CD14-positive monocyte (primary cell): ENCODE measurements at regions not wholly inside any gene's neighbourhood (a gene's known extent, or its start where the extent isn't known, plus 50 kb on each side); places are given as distances from the start of the nearest gene placed in this dataset.

ENCODE experiments used
- DNase-seq, 3 donors: peaks; one replicate each; pipeline ENCODE4 v3.0.0-alpha.2; 2011 to 2022
- H2AFZ ChIP-seq: 2 replicates; pipeline ENCODE4 v1.6.0; 2012; ENCODE audit warnings: mild to moderate bottlenecking, low read depth, low read length, inconsistent platforms; ENCODE audit not compliant: insufficient read depth, poor library complexity, severe bottlenecking
- H3K27ac ChIP-seq, 2 donors: 1 replicate in 1 of 2; 2 replicates in 1 of 2; pipeline ENCODE4 v1.5.1; 2012 to 2013; ENCODE audit warnings: low read length in 2 of 2, control low read depth in 1 of 2, inconsistent platforms in 1 of 2, low read depth in 1 of 2, mild to moderate bottlenecking in 1 of 2
- H3K27me3 ChIP-seq, 2 donors: one replicate each; pipeline versions ENCODE4 v1.6.0 to v1.6.1; 2011 to 2013; ENCODE audit warnings: low read length in 2 of 2; ENCODE audit not compliant: control insufficient read depth in 2 of 2, insufficient read depth in 2 of 2
- H3K36me3 ChIP-seq, 2 donors: replicated peaks in 1 of 2; 1 replicate in 1 of 2; 2 replicates in 1 of 2; pipeline versions ENCODE4 v1.5.1 to v1.6.1; 2012 to 2013; ENCODE audit warnings: low read length in 2 of 2, control low read depth in 1 of 2, inconsistent platforms in 1 of 2, mild to moderate bottlenecking in 1 of 2; ENCODE audit not compliant: insufficient read depth in 2 of 2, control insufficient read depth in 1 of 2
- H3K4me1 ChIP-seq, 2 donors: 1 replicate in 1 of 2; 2 replicates in 1 of 2; pipeline versions ENCODE4 v1.5.1 to v1.6.1; 2012 to 2013; ENCODE audit warnings: low read length in 2 of 2, control low read depth in 1 of 2, inconsistent platforms in 1 of 2, mild to moderate bottlenecking in 1 of 2, moderate library complexity in 1 of 2; ENCODE audit not compliant: insufficient read depth in 2 of 2, control insufficient read depth in 1 of 2
- H3K4me2 ChIP-seq: replicated peaks from 2 replicates; pipeline ENCODE3; 2012; ENCODE audit warnings: low read length, moderate library complexity, mild to moderate bottlenecking; ENCODE audit not compliant: poor library complexity, severe bottlenecking; ENCODE audit errors: extremely low read depth
- H3K4me3 ChIP-seq, 3 experiments: fragments of 200-600 bp in 1 of 3; sonication (generic) in 1 of 3; replicated peaks in 1 of 3; 1 replicate in 2 of 3; 2 replicates in 1 of 3; pipeline ENCODE4 v1.5.1; 2011 to 2013; ENCODE audit warnings: low read length in 3 of 3, mild to moderate bottlenecking in 3 of 3, control low read depth in 2 of 3, low read depth in 2 of 3, inconsistent platforms in 1 of 3, moderate library complexity in 1 of 3
- H3K79me2 ChIP-seq: 2 replicates; pipeline ENCODE4 v1.6.0; 2012; ENCODE audit warnings: mild to moderate bottlenecking, control low read depth, inconsistent platforms, low read length, moderate library complexity; ENCODE audit not compliant: insufficient read depth
- H3K9ac ChIP-seq: 2 replicates; pipeline ENCODE4 v1.6.0; 2017; ENCODE audit warnings: low read length, mild to moderate bottlenecking; ENCODE audit not compliant: insufficient read depth, poor library complexity, severe bottlenecking
- H3K9me3 ChIP-seq, 2 donors: replicated peaks in 1 of 2; 1 replicate in 1 of 2; 2 replicates in 1 of 2; pipeline versions ENCODE4 v1.5.1 to v1.6.1; 2012 to 2013; ENCODE audit warnings: low read length in 2 of 2, control low read depth in 1 of 2; ENCODE audit not compliant: control insufficient read depth in 1 of 2, insufficient read depth in 1 of 2
- H4K20me1 ChIP-seq: 2 replicates; pipeline ENCODE4 v1.6.0; 2012; ENCODE audit warnings: mild to moderate bottlenecking, low read length, control low read depth, moderate library complexity; ENCODE audit not compliant: insufficient read depth
- H3K27ac Mint-ChIP-seq, 7 donors: one replicate each; pipeline ENCODE4 v1.8.0; 2020; ENCODE audit warnings: mild to moderate bottlenecking in 7 of 7, mixed read lengths in 7 of 7, moderate library complexity in 6 of 7, inconsistent platforms in 2 of 7
- H3K27me3 Mint-ChIP-seq, 3 donors: one replicate each; pipeline ENCODE4 v1.8.0; 2021 to 2022; ENCODE audit warnings: low read depth in 3 of 3, mild to moderate bottlenecking in 3 of 3, mixed read lengths in 3 of 3, moderate library complexity in 3 of 3, inconsistent platforms in 1 of 3
- H3K36me3 Mint-ChIP-seq, 2 donors: one replicate each; pipeline ENCODE4 v1.8.0; 2020; ENCODE audit warnings: mixed read lengths in 2 of 2, inconsistent platforms in 1 of 2, mild to moderate bottlenecking in 1 of 2
- H3K4me1 Mint-ChIP-seq: one replicate; pipeline ENCODE4 v1.8.0; 2020; ENCODE audit warnings: mild to moderate bottlenecking, mixed read lengths
- H3K4me3 Mint-ChIP-seq, 2 donors: one replicate each; pipeline ENCODE4 v1.8.0; 2020; ENCODE audit warnings: mild to moderate bottlenecking in 2 of 2, mixed read lengths in 2 of 2, moderate library complexity in 1 of 2
- H3K9me3 Mint-ChIP-seq, 7 donors: one replicate each; pipeline ENCODE4 v1.8.0; 2020 to 2022; ENCODE audit warnings: mixed read lengths in 7 of 7, mild to moderate bottlenecking in 6 of 7, moderate library complexity in 6 of 7, inconsistent platforms in 2 of 7
- WGBS: methylation state at CpG from one replicate; pipeline ENCODE4 v1.1.5; 2013; ENCODE audit warnings: missing lambda C conversion rate; ENCODE audit not compliant: insufficient coverage; 5-methylcytosine and 5-hydroxymethylcytosine counted together
- intact Hi-C, 2 donors: fragments of 100-400 bp; cut with micrococcal nuclease; formaldehyde crosslinking; loops; one replicate each; pipeline versions ENCODE4 v1.15.0 to v1.15.1; 2023
- TF ChIP-seq, protein P1 (sequence below): fragments of 200-600 bp; IDR thresholded peaks from one replicate; pipeline ENCODE4 v1.8.0; 2022; ENCODE audit warnings: antibody characterized with exemption, mild to moderate bottlenecking

DNA sequence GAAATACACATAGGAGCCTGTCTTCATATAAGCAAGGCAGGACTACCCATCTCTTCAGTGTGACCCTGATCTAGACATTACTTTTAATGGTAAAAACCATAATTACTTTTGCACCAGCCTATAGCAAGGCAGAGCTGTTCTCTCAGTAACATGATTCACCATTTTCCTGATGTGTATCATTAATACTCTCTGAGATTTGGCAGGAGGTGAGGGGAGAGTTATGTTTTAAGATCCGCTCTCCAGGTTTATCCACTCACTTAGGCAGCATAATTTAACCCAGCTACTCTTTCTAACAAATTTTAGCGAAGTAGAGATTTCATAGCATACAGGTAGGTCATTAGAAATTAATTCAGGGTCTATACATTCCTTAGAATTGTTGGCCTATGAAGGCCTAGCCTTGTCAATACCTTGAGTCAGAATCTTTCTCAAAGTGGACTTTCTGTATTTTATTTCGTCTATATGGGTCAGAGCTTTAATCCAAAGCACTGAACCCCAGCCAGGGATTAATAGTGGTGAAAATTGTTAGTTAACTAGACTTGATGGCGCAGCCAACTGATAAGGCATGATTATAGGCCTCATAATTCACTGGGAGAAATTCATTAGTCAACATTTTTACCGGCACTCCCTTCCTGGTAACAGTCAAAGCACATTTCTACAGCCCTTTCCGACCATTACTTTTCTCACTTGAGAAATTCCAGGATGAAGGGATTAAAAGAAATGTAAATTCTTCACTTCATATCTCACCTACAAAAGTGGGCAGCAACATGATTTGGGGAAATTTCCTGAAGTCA lies 955.1 kb downstream of the DIAPH3 start:
- Histone ChIP-seq H4K20me1 (no peaks in the 10 kb centered on the region), H3K36me3 (no peaks in the 10 kb centered on the region), H3K4me2 (no peak overlapping the region), H3K79me2 (no peaks in the 10 kb centered on the region), H2AFZ (no peak overlapping the region), H3K4me1 (no peaks in the 10 kb centered on the region), H3K9me3 (no peaks in the 10 kb centered on the region), H3K4me3 (no peak overlapping the region), H3K27ac (no peak overlapping the region), H3K9ac (no peak overlapping the region), H3K27me3 (no peaks in the 10 kb centered on the region)
- Mint-ChIP-seq H3K27me3 (peaks cover 0 to 2% (median 1%) of the 10 kb centered on the region in 3 donors), H3K36me3 (no peaks in the 10 kb centered on the region), H3K4me1 (no peaks in the 10 kb centered on the region), H3K4me3 (no peak overlapping the region), H3K9me3 (peaks cover 0 to 3% (median 0%) of the 10 kb centered on the region in 7 donors), H3K27ac (no peak overlapping the region)
- intact Hi-C loops, result no loop called here
- WGBS, result 83% methylated on average over 1 of the region's 6 CpGs
- DNase-seq, result no peak
- TF ChIP-seq, protein P1, sequence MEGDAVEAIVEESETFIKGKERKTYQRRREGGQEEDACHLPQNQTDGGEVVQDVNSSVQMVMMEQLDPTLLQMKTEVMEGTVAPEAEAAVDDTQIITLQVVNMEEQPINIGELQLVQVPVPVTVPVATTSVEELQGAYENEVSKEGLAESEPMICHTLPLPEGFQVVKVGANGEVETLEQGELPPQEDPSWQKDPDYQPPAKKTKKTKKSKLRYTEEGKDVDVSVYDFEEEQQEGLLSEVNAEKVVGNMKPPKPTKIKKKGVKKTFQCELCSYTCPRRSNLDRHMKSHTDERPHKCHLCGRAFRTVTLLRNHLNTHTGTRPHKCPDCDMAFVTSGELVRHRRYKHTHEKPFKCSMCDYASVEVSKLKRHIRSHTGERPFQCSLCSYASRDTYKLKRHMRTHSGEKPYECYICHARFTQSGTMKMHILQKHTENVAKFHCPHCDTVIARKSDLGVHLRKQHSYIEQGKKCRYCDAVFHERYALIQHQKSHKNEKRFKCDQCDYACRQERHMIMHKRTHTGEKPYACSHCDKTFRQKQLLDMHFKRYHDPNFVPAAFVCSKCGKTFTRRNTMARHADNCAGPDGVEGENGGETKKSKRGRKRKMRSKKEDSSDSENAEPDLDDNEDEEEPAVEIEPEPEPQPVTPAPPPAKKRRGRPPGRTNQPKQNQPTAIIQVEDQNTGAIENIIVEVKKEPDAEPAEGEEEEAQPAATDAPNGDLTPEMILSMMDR, result no peak

DNA sequence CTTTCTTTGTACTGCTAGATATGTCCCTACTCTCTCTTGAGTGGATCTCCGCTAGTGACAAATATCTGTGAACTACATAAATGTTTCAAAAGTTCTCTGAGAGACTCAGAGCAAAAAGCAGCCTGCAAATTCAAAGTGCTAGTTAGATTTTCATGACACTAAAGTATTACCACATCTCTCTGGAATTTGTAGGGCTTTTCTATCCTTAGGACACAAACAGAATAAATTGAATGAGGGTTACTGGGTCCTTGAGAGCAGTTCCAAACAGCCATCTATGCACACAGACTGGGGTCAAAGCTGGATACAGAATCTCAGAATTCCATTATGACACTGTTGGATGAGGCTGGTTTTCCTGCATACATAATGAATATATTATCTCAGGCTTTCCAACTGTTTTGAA lies 953.2 kb downstream of the DIAPH3 start:
- Histone ChIP-seq H3K4me2 (no peak overlapping the region), H3K9me3 (no peaks in the 10 kb centered on the region), H3K27ac (no peak overlapping the region), H3K36me3 (no peaks in the 10 kb centered on the region), H3K79me2 (no peaks in the 10 kb centered on the region), H2AFZ (no peak overlapping the region), H3K27me3 (no peaks in the 10 kb centered on the region), H3K9ac (no peak overlapping the region), H3K4me1 (no peaks in the 10 kb centered on the region), H3K4me3 (no peak overlapping the region), H4K20me1 (no peaks in the 10 kb centered on the region)
- WGBS, result no CpG with 5 or more reads among the region's 1 CpG
- no peak overlapping the region for H3K27ac Mint-ChIP-seq
- peaks cover 0 to 2% (median 1%) of the 10 kb centered on the region in 3 donors for H3K27me3 Mint-ChIP-seq
- no peaks in the 10 kb centered on the region for H3K4me1 Mint-ChIP-seq
- intact Hi-C loops, result no loop called here
- H3K36me3 Mint-ChIP-seq, result no peaks in the 10 kb centered on the region
- H3K9me3 Mint-ChIP-seq, result peaks cover 0 to 3% (median 0%) of the 10 kb centered on the region in 7 donors
- TF ChIP-seq, protein P1, result no peak
- no peak overlapping the region for H3K4me3 Mint-ChIP-seq
- no peak for DNase-seq
